ENCODE measurements at regions not wholly inside any gene's neighbourhood (a gene's known extent, or its start where the extent isn't known, plus 50 kb on each side); places are given as distances from the start of the nearest gene placed in this dataset.

DNA sequence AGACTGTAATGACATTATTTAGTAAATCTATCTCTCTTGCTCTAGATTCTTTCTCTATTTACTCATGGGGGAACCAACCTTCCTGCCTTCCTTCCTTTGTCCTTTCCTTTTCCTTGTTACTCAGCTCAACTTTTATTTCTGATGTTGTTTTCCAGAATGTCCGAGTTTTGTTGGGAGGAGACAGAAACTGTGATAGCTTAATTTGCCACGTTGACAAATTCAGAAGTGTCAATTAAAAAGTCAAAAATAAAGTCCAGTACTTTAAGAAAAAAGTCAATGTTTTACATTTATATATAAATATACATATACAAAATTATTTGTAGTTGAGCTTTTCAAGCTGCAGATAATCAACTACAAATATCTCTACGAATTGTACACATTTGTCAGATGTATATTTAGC lies 1187.7 kb downstream of the ADGRL3 start:
- intact Hi-C loops (cut with micrococcal nuclease; ENCODE audit: unreplicated experiment), result no loop called here
- TF ChIP-seq EZH2phosphoT487 (IDR thresholded peaks at IDR 0.05; ENCODE audit: borderline replicate concordance, low read depth, low read length), result no peak
- TF ChIP-seq, protein P1, sequence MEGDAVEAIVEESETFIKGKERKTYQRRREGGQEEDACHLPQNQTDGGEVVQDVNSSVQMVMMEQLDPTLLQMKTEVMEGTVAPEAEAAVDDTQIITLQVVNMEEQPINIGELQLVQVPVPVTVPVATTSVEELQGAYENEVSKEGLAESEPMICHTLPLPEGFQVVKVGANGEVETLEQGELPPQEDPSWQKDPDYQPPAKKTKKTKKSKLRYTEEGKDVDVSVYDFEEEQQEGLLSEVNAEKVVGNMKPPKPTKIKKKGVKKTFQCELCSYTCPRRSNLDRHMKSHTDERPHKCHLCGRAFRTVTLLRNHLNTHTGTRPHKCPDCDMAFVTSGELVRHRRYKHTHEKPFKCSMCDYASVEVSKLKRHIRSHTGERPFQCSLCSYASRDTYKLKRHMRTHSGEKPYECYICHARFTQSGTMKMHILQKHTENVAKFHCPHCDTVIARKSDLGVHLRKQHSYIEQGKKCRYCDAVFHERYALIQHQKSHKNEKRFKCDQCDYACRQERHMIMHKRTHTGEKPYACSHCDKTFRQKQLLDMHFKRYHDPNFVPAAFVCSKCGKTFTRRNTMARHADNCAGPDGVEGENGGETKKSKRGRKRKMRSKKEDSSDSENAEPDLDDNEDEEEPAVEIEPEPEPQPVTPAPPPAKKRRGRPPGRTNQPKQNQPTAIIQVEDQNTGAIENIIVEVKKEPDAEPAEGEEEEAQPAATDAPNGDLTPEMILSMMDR (conservative IDR thresholded peaks at IDR 0.05; ENCODE audit: low read length), result no peak
- no peak for DNase-seq (ENCODE audit: low spot score)
- no TSS peak for BruUV-seq (replicated peaks)
- H4K20me1 ChIP-seq (ENCODE audit: insufficient read depth, low read length), result no peaks in the 10 kb centered on the region
- no peaks in the 10 kb centered on the region for H3K79me2 ChIP-seq (ENCODE audit: insufficient read depth, low read depth, low read length)
- H3K9me3 ChIP-seq (ENCODE audit: low read length), result no peaks in the 10 kb centered on the region
- H3K4me1 ChIP-seq (ENCODE audit: insufficient read depth, low read length, poor library complexity, severe bottlenecking), result no peaks in the 10 kb centered on the region
- POLR2A ChIA-PET, result no interaction called here
- CTCF ChIA-PET (ENCODE audit: unreplicated experiment), result no interaction called here
- H2AFZ ChIP-seq (ENCODE audit: low read length), result no peak overlapping the region
- no peak overlapping the region for H3K27ac ChIP-seq (ENCODE audit: low read depth, low read length, poor library complexity, severe bottlenecking)
- H3K4me3 ChIP-seq (ENCODE audit: low read depth, low read length, poor library complexity, severe bottlenecking), result no peak overlapping the region
- H3K4me2 ChIP-seq (ENCODE audit: low read length), result no peak overlapping the region
- H3K36me3 ChIP-seq (ENCODE audit: insufficient read depth, low read length), result no peaks in the 10 kb centered on the region
- no peaks in the 10 kb centered on the region for H3K9me2 ChIP-seq (ENCODE audit: insufficient read depth, low read length)

DNA sequence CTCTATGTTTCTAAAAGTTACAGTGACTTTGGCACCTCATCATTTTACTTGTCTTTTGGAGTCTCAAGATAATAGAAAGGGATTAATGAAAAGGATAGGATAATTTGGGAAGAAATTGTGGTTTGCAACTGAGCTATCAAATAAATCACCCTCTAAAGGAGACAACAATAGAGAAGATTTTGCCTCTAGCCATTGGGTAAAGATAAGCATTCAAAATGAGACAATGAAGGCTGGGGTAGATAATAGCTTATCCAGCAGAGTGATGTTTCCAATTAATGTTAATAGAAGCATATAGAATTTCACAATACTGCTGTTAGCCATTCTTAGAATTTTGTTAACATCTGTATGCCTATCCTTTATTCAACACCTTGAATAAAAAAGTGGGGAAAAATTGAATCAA lies 1177.6 kb downstream of the ADGRL3 start:
- Histone ChIP-seq H4K20me1 (ENCODE audit: insufficient read depth, low read length) (no peaks in the 10 kb centered on the region), H3K79me2 (ENCODE audit: insufficient read depth, low read depth, low read length) (no peaks in the 10 kb centered on the region), H3K9me3 (ENCODE audit: low read length) (no peaks in the 10 kb centered on the region), H3K4me1 (ENCODE audit: insufficient read depth, low read length, poor library complexity, severe bottlenecking) (no peaks in the 10 kb centered on the region), H3K9me2 (ENCODE audit: insufficient read depth, low read length) (no peaks in the 10 kb centered on the region), H3K36me3 (ENCODE audit: insufficient read depth, low read length) (no peaks in the 10 kb centered on the region), H3K4me3 (ENCODE audit: low read depth, low read length, poor library complexity, severe bottlenecking) (no peak overlapping the region), H3K4me2 (ENCODE audit: low read length) (no peak overlapping the region), H2AFZ (ENCODE audit: low read length) (no peak overlapping the region), H3K27ac (ENCODE audit: low read depth, low read length, poor library complexity, severe bottlenecking) (no peak overlapping the region)
- ChIA-PET POLR2A (interaction anchor here (0.6 kb wide), 1 partner anchor 22 kb away, joined by 3 read pairs; no protein-coding TSS in a partner anchor), CTCF (ENCODE audit: unreplicated experiment) (no interaction called here)
- TF ChIP-seq, protein P1 (conservative IDR thresholded peaks at IDR 0.05; ENCODE audit: low read length), result no peak
- no peak for TF ChIP-seq EZH2phosphoT487 (IDR thresholded peaks at IDR 0.05; ENCODE audit: borderline replicate concordance, low read depth, low read length)
- intact Hi-C loops (cut with micrococcal nuclease; ENCODE audit: unreplicated experiment), result no loop called here
- no peak for DNase-seq (ENCODE audit: low spot score)
- BruUV-seq (replicated peaks), result no TSS peak

- Histone ChIP-seq H3K9me3 (ENCODE audit: low read length) (no peaks in the 10 kb centered on the region), H3K4me3 (ENCODE audit: low read depth, low read length, poor library complexity, severe bottlenecking) (no peak overlapping the region), H3K4me1 (ENCODE audit: insufficient read depth, low read length, poor library complexity, severe bottlenecking) (no peaks in the 10 kb centered on the region), H3K27ac (ENCODE audit: low read depth, low read length, poor library complexity, severe bottlenecking) (no peak overlapping the region), H4K20me1 (ENCODE audit: insufficient read depth, low read length) (no peaks in the 10 kb centered on the region), H2AFZ (ENCODE audit: low read length) (no peak overlapping the region), H3K79me2 (ENCODE audit: insufficient read depth, low read depth, low read length) (no peaks in the 10 kb centered on the region), H3K4me2 (ENCODE audit: low read length) (no peak overlapping the region), H3K9me2 (ENCODE audit: insufficient read depth, low read length) (no peaks in the 10 kb centered on the region), H3K36me3 (ENCODE audit: insufficient read depth, low read length) (no peaks in the 10 kb centered on the region)
- CTCF ChIA-PET (ENCODE audit: unreplicated experiment), result no interaction called here
- no peak for DNase-seq (ENCODE audit: low spot score)
- no TSS peak for BruUV-seq (replicated peaks)
- intact Hi-C loops (cut with micrococcal nuclease; ENCODE audit: unreplicated experiment), result no loop called here
- POLR2A ChIA-PET, result no interaction called here
- TF ChIP-seq, protein P1 (conservative IDR thresholded peaks at IDR 0.05; ENCODE audit: low read length), result no peak
- TF ChIP-seq EZH2phosphoT487 (IDR thresholded peaks at IDR 0.05; ENCODE audit: borderline replicate concordance, low read depth, low read length), result no peak
Measured at GRCh38 chr4:62377245-62377644, 1177.1 kb downstream of the ADGRL3 start.

Measured in OCI-LY7 (cell line).